SK-N-SH (cell line): ENCODE measurements at regions not wholly inside any gene's neighbourhood (a gene's known extent, or its start where the extent isn't known, plus 50 kb on each side); places are given as distances from the start of the nearest gene placed in this dataset.

ENCODE experiments used
- CTCF ChIA-PET: fragments of 300-600, 350-600 bp; formaldehyde crosslinking; extraction: SDS; loops from one replicate; lab custom pipeline; 2021; lab: Yijun Ruan, JAX
- POLR2A ChIA-PET: fragments of 350-600 bp; sonication (Branson Sonifier 250); formaldehyde crosslinking; extraction: SDS; loops from one replicate; lab custom pipeline; 2020; ENCODE audit warnings: antibody characterized with exemption, inconsistent platforms; lab: Yijun Ruan, JAX
- DNase-seq: peaks from one replicate; pipeline ENCODE4 v3.0.0; 2012
- H2AFZ ChIP-seq: fragments of 200-600 bp; sonication (generic); 2 replicates; pipeline ENCODE4 v1.8.1; 2016; ENCODE audit warnings: antibody characterized with exemption, mild to moderate bottlenecking, low read depth
- H3F3A ChIP-seq: fragments of 200-600 bp; sonication (generic); replicated peaks from 2 replicates; pipeline ENCODE3; 2016; ENCODE audit warnings: antibody characterized with exemption, mild to moderate bottlenecking; ENCODE audit not compliant: insufficient read depth
- H3K27ac ChIP-seq, 2 experiments: fragments of 200-500 bp in 1 of 2; fragments of 200-600 bp in 1 of 2; sonication (Bioruptor generic) in 1 of 2; sonication (generic), shearing (Covaris generic) in 1 of 2; 2 replicates each; pipeline versions ENCODE4 v1.5.1 to v1.6.1; 2014 to 2016; ENCODE audit warnings: low read depth in 2 of 2, inconsistent platforms in 1 of 2, low read length in 1 of 2, mild to moderate bottlenecking in 1 of 2, mixed read lengths in 1 of 2
- H3K27me3 ChIP-seq: fragments of 200-600 bp; sonication (generic), shearing (Covaris generic); 2 replicates; pipeline ENCODE4 v1.6.1; 2016; ENCODE audit warnings: mixed run types; ENCODE audit not compliant: insufficient read depth
- H3K36me3 ChIP-seq, 2 experiments: fragments of 200-500 bp in 1 of 2; fragments of 200-600 bp in 1 of 2; sonication (Bioruptor generic) in 1 of 2; sonication (generic) in 1 of 2; replicated peaks in 1 of 2; 2 replicates each; pipeline versions ENCODE3 to v1.5.1; 2014 to 2016; ENCODE audit warnings: low read length in 1 of 2, mild to moderate bottlenecking in 1 of 2; ENCODE audit not compliant: insufficient read depth in 2 of 2, control insufficient read depth in 1 of 2
- H3K4me1 ChIP-seq, 2 experiments: fragments of 200-500 bp in 1 of 2; fragments of 200-600 bp in 1 of 2; sonication (Bioruptor generic) in 1 of 2; sonication (generic), shearing (Covaris generic) in 1 of 2; 2 replicates each; pipeline versions ENCODE4 v1.5.1 to v1.6.1; 2014 to 2016; ENCODE audit warnings: low read depth in 1 of 2, low read length in 1 of 2, mixed run types in 1 of 2; ENCODE audit not compliant: insufficient read depth in 2 of 2, control insufficient read depth in 1 of 2
- H3K4me2 ChIP-seq: fragments of 200-600 bp; sonication (generic), shearing (Covaris generic); 2 replicates; pipeline ENCODE4 v1.6.1; 2017; ENCODE audit warnings: mixed run types
- H3K4me3 ChIP-seq, 2 experiments: fragments of 200-500 bp in 1 of 2; fragments of 200-600 bp in 1 of 2; sonication (Bioruptor generic) in 1 of 2; sonication (generic), shearing (Covaris generic) in 1 of 2; 2 replicates each; pipeline versions ENCODE4 v1.5.1 to v1.8.1; 2014 to 2016; ENCODE audit warnings: low read depth in 2 of 2, inconsistent platforms in 1 of 2, low read length in 1 of 2, mild to moderate bottlenecking in 1 of 2, mixed read lengths in 1 of 2, moderate library complexity in 1 of 2
- H3K79me2 ChIP-seq: fragments of 200-600 bp; sonication (generic); 2 replicates; pipeline ENCODE4 v1.8.1; 2017; ENCODE audit warnings: mild to moderate bottlenecking; ENCODE audit not compliant: insufficient read depth
- H3K9ac ChIP-seq: fragments of 200-600 bp; sonication (generic); 2 replicates; pipeline ENCODE4 v1.6.1; 2017; ENCODE audit warnings: mixed run types
- H3K9me2 ChIP-seq: fragments of 200-600 bp; sonication (generic); 2 replicates; pipeline ENCODE4 v1.6.1; 2017; ENCODE audit warnings: mixed run types
- H3K9me3 ChIP-seq: fragments of 200-600 bp; sonication (generic); 2 replicates; pipeline ENCODE4 v1.6.1; 2017; ENCODE audit warnings: mixed run types, mild to moderate bottlenecking, moderate library complexity
- H4K20me1 ChIP-seq: fragments of 200-600 bp; sonication (generic); 2 replicates; pipeline ENCODE4 v1.6.1; 2017; ENCODE audit warnings: mild to moderate bottlenecking, mixed run types; ENCODE audit not compliant: insufficient read depth
- ELF1 ChIP-seq: IDR thresholded peaks from 2 replicates; pipeline ENCODE4 v1.4.0; 2012
- FOXM1 ChIP-seq: IDR thresholded peaks from 2 replicates; pipeline ENCODE4 v1.4.0; 2012; ENCODE audit warnings: low read depth, mild to moderate bottlenecking
- GABPA ChIP-seq: IDR thresholded peaks from 2 replicates; pipeline ENCODE4 v1.4.0; 2012; ENCODE audit warnings: low read depth, mild to moderate bottlenecking
- JUND ChIP-seq: IDR thresholded peaks from 2 replicates; pipeline ENCODE4 v1.4.0; 2012
- MAX ChIP-seq: IDR thresholded peaks from 2 replicates; pipeline ENCODE4 v1.4.0; 2012; ENCODE audit warnings: low read depth
- RAD21 ChIP-seq: IDR thresholded peaks from 2 replicates; pipeline ENCODE4 v1.6.1; 2012; ENCODE audit warnings: mild to moderate bottlenecking, low read length
- RCOR1 ChIP-seq: fragments of 150-350 bp; IDR thresholded peaks from 2 replicates; pipeline ENCODE4 v1.6.1; 2017; ENCODE audit warnings: antibody characterized with exemption, low read length
- RFX5 ChIP-seq: IDR thresholded peaks from 2 replicates; pipeline ENCODE4 v1.6.1; 2012; ENCODE audit warnings: mild to moderate bottlenecking, improper control_type of control experiment, low read length
- SIN3A ChIP-seq: IDR thresholded peaks from 2 replicates; pipeline ENCODE4 v1.6.1; 2012; ENCODE audit warnings: low read depth, mild to moderate bottlenecking, low read length, moderate library complexity, borderline replicate concordance
- SMC3 ChIP-seq: IDR thresholded peaks from 2 replicates; pipeline ENCODE4 v1.6.1; 2012; ENCODE audit warnings: low read depth, low read length, improper control_type of control experiment
- WGBS: methylation state at CpG from one replicate; pipeline ENCODE4 v1.1.6; 2017; ENCODE audit warnings: low lambda C conversion rate; 5-methylcytosine and 5-hydroxymethylcytosine counted together
- TF ChIP-seq, protein P1 (sequence below): fragments of 200-600 bp; sonication (generic); IDR thresholded peaks from 2 replicates; pipeline ENCODE4 v1.6.1; 2017; ENCODE audit warnings: antibody characterized with exemption, mild to moderate bottlenecking, moderate library complexity
- TF ChIP-seq, protein P2 (sequence below): fragments of 150-350 bp; IDR thresholded peaks from 2 replicates; pipeline ENCODE4 v1.6.1; 2017; ENCODE audit warnings: antibody characterized with exemption, low read length, low read depth, borderline replicate concordance
- TF ChIP-seq, protein P3 (sequence below): IDR thresholded peaks from 2 replicates; pipeline ENCODE4 v1.4.0; 2012; ENCODE audit warnings: low read depth, borderline replicate concordance

DNA sequence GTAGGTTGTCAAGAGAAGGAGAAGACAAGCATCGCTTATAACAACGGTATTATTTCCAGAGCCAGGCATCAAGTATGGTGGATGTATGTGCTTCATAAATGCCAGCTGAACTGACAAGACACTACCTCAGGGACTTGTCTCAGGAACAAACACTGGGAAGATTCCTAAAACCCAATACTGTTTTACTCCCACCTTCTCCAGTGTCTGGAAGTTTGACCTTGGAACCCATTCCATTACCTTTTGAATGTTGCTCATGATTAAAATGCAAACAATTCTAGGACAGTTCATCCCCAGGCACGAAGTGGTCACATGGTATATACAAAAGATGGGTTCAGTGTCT lies 300.1 kb downstream of the ADGB start:
- Histone ChIP-seq H3K4me1 (no peaks in the 10 kb centered on the region), H3K27me3 (no peaks in the 10 kb centered on the region), H3K27ac (no peak overlapping the region), H3F3A (no peaks in the 10 kb centered on the region), H3K4me2 (no peak overlapping the region), H3K9ac (no peak overlapping the region), H3K4me3 (no peak overlapping the region), H3K36me3 (no peaks in the 10 kb centered on the region), H3K79me2 (no peaks in the 10 kb centered on the region), H4K20me1 (no peaks in the 10 kb centered on the region), H3K9me2 (no peaks in the 10 kb centered on the region), H3K9me3 (no peaks in the 10 kb centered on the region), H2AFZ (no peak overlapping the region)
- no peak for TF ChIP-seq GABPA
- 87% methylated on average over 3 of the region's 3 CpGs for WGBS
- POLR2A ChIA-PET, result no interaction called here
- CTCF ChIA-PET, result no interaction called here
- no peak for DNase-seq

DNA sequence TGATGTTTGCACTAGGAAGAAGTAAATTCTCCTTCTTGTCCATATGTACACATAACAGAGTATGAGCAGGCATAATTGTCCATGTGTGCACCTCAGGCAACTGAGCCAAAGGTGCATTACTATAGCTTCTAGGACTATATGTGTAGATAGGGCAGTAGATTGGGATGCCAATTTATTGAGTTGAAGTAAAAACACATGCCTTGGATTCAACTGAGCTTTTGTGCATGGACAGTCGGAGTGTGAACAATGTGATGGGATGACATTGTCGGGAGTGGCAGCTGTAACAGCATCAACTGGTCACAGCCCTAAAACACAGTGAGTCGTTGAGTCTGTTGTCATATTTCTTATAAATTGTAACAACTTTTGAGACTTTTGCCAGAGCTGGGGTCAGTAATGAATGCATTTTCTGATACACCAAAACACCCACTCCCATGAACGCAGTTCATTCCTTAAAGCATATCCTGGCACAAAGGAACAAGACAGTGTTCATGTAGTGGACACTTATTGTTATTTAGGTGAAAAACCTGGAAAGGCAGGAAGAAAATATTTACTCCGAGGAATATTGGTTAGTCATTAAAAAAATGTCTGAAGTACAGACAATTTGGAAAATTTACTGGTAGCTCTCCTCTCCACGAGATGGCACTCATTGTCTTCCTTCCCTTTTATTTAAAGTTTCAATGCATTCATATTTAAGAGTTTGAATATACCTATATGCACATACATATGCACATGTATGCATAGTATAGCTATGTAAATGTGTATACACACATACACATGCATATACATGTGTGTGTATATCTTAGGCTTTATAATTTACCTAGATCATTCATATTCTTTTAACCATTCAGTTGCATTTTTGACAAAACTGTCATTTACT lies 302.0 kb upstream of the STXBP5 start:
- no peaks in the 10 kb centered on the region for H3K9me2 ChIP-seq
- H3K9ac ChIP-seq, result no peak overlapping the region
- no peak overlapping the region for H3K4me2 ChIP-seq
- peaks cover 6 to 14% of the 10 kb centered on the region in 2 experiments for H3K4me1 ChIP-seq
- H3K36me3 ChIP-seq, result no peaks in the 10 kb centered on the region
- CTCF ChIA-PET, result interaction anchor here (0.8 to 1.7 kb wide), 5 partner anchors 18 to 384 kb away, joined by 3 to 6 read pairs (median 3); no protein-coding TSS in a partner anchor
- POLR2A ChIA-PET, result no interaction called here
- H4K20me1 ChIP-seq, result no peaks in the 10 kb centered on the region
- H3K27ac ChIP-seq, result no peak overlapping the region
- no peaks in the 10 kb centered on the region for H3K27me3 ChIP-seq
- 69% methylated on average over 6 of the region's 6 CpGs for WGBS
- H3K79me2 ChIP-seq, result no peaks in the 10 kb centered on the region
- no peaks in the 10 kb centered on the region for H3K9me3 ChIP-seq
- H3F3A ChIP-seq, result peaks cover 15% of the 10 kb centered on the region
- no peak for TF ChIP-seq ELF1
- TF ChIP-seq RAD21, result peak; percentile 69
- no peak for TF ChIP-seq FOXM1
- no peak for TF ChIP-seq RFX5
- peak; percentile 39 for TF ChIP-seq SMC3
- TF ChIP-seq, protein P1, sequence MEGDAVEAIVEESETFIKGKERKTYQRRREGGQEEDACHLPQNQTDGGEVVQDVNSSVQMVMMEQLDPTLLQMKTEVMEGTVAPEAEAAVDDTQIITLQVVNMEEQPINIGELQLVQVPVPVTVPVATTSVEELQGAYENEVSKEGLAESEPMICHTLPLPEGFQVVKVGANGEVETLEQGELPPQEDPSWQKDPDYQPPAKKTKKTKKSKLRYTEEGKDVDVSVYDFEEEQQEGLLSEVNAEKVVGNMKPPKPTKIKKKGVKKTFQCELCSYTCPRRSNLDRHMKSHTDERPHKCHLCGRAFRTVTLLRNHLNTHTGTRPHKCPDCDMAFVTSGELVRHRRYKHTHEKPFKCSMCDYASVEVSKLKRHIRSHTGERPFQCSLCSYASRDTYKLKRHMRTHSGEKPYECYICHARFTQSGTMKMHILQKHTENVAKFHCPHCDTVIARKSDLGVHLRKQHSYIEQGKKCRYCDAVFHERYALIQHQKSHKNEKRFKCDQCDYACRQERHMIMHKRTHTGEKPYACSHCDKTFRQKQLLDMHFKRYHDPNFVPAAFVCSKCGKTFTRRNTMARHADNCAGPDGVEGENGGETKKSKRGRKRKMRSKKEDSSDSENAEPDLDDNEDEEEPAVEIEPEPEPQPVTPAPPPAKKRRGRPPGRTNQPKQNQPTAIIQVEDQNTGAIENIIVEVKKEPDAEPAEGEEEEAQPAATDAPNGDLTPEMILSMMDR, result peak; percentile 60
- TF ChIP-seq, protein P2, sequence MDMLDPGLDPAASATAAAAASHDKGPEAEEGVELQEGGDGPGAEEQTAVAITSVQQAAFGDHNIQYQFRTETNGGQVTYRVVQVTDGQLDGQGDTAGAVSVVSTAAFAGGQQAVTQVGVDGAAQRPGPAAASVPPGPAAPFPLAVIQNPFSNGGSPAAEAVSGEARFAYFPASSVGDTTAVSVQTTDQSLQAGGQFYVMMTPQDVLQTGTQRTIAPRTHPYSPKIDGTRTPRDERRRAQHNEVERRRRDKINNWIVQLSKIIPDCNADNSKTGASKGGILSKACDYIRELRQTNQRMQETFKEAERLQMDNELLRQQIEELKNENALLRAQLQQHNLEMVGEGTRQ, result no peak
- no peak for TF ChIP-seq RCOR1
- TF ChIP-seq SIN3A, result no peak
- TF ChIP-seq JUND, result no peak
- TF ChIP-seq, protein P3, sequence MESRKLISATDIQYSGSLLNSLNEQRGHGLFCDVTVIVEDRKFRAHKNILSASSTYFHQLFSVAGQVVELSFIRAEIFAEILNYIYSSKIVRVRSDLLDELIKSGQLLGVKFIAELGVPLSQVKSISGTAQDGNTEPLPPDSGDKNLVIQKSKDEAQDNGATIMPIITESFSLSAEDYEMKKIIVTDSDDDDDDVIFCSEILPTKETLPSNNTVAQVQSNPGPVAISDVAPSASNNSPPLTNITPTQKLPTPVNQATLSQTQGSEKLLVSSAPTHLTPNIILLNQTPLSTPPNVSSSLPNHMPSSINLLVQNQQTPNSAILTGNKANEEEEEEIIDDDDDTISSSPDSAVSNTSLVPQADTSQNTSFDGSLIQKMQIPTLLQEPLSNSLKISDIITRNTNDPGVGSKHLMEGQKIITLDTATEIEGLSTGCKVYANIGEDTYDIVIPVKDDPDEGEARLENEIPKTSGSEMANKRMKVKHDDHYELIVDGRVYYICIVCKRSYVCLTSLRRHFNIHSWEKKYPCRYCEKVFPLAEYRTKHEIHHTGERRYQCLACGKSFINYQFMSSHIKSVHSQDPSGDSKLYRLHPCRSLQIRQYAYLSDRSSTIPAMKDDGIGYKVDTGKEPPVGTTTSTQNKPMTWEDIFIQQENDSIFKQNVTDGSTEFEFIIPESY, result no peak
- TF ChIP-seq MAX, result no peak
- TF ChIP-seq, all 33 proteins: peak for 3
- Histone ChIP-seq H2AFZ (no peak overlapping the region), H3K4me3 (no peak overlapping the region)
- no peak for DNase-seq
